Endothelial cell of umbilical vein (primary cell): ENCODE measurements at regions not wholly inside any gene's neighbourhood (a gene's known extent, or its start where the extent isn't known, plus 50 kb on each side); places are given as distances from the start of the nearest gene placed in this dataset.
"Not testable (repeated sequence)": the region's sequence is repeated elsewhere in the genome, so short reads cannot be mapped to it uniquely, and the experiment has no call there.

Experiments used
- BruUV-seq: library from RNA; stranded (reverse); fragments of 400-500 nt; replicated peaks from 2 replicates; lab custom pipeline; 2021; lab: Mats Ljungman, UMichigan
- CTCF ChIA-PET: fragments of 300-600, 350-600 bp; sonication (Branson Sonifier 250); formaldehyde crosslinking; loops from one replicate; lab custom pipeline; 2021; ENCODE audit warnings: antibody characterized with exemption, inconsistent platforms; lab: Charles Lee
- POLR2A ChIA-PET: fragments of 300-600, 350-600 bp; sonication (Branson Sonifier 250); formaldehyde crosslinking; loops from one replicate; lab custom pipeline; 2021; ENCODE audit warnings: antibody characterized with exemption, inconsistent platforms; lab: Charles Lee
- DNase-seq: peaks from one replicate; pipeline ENCODE4 v3.0.0-alpha.2; 2011; ENCODE audit warnings: low read depth, low spot score
- FAIRE-seq: peaks from 2 replicates; lab custom pipeline; 2011; peaks lifted over from hg19 to GRCh38; lab: Jason Lieb, UNC
- H2AFZ ChIP-seq: 2 replicates; pipeline ENCODE4 v1.6.0; 2012; ENCODE audit warnings: low read depth, low read length, control low read depth, inconsistent platforms
- H3K27ac ChIP-seq: 2 replicates; pipeline ENCODE4 v1.5.1; 2011; ENCODE audit warnings: low read depth, mild to moderate bottlenecking, control low read depth, low read length, moderate library complexity; ENCODE audit not compliant: insufficient read depth
- H3K27me3 ChIP-seq, 2 experiments: 2 replicates each; pipeline versions ENCODE4 v1.6.0 to v1.6.1; 2011; ENCODE audit warnings: low read length in 2 of 2, mixed read lengths in 1 of 2; ENCODE audit not compliant: control insufficient read depth in 2 of 2, insufficient read depth in 2 of 2
- H3K36me3 ChIP-seq, 2 experiments: 2 replicates in 1 of 2; 3 replicates in 1 of 2; pipeline ENCODE4 v1.5.1; 2011; ENCODE audit warnings: low read length in 2 of 2, mild to moderate bottlenecking in 1 of 2, moderate library complexity in 1 of 2; ENCODE audit not compliant: control insufficient read depth in 2 of 2, insufficient read depth in 2 of 2; ENCODE audit errors: extremely low read depth in 1 of 2
- H3K4me1 ChIP-seq: 3 replicates; pipeline ENCODE4 v1.5.1; 2011; ENCODE audit warnings: mild to moderate bottlenecking, low read length; ENCODE audit not compliant: control insufficient read depth, insufficient read depth; ENCODE audit errors: extremely low read depth
- H3K4me2 ChIP-seq: 2 replicates; pipeline ENCODE4 v1.6.1; 2011; ENCODE audit warnings: low read length, control low read depth, mixed read lengths; ENCODE audit not compliant: insufficient read depth
- H3K4me3 ChIP-seq, 3 experiments: fragments of 200-600 bp in 1 of 3; sonication (generic), shearing (Covaris generic) in 1 of 3; replicated peaks in 1 of 3; 2 replicates each; pipeline ENCODE4 v1.5.1; 2011 to 2016; ENCODE audit warnings: control low read depth in 3 of 3, low read length in 3 of 3, mild to moderate bottlenecking in 2 of 3, inconsistent platforms in 1 of 3, low read depth in 1 of 3, moderate library complexity in 1 of 3; ENCODE audit not compliant: insufficient read depth in 1 of 3
- H3K79me2 ChIP-seq: 2 replicates; pipeline ENCODE4 v1.6.0; 2012; ENCODE audit warnings: low read length, inconsistent platforms; ENCODE audit not compliant: control insufficient read depth, insufficient read depth
- H3K9ac ChIP-seq: replicated peaks from 2 replicates; pipeline ENCODE3; 2011; ENCODE audit warnings: low read length, control low read depth; ENCODE audit not compliant: insufficient read depth; ENCODE audit errors: extremely low read depth
- H3K9me1 ChIP-seq: replicated peaks from 3 replicates; pipeline ENCODE4 v1.6.0; 2011; ENCODE audit warnings: mild to moderate bottlenecking, low read length; ENCODE audit not compliant: control insufficient read depth, insufficient read depth; ENCODE audit errors: extremely low read depth
- H3K9me3 ChIP-seq: replicated peaks from 2 replicates; pipeline ENCODE4 v1.5.1; 2012; ENCODE audit warnings: low read length, inconsistent platforms; ENCODE audit not compliant: control insufficient read depth, insufficient read depth
- H4K20me1 ChIP-seq: replicated peaks from 2 replicates; pipeline ENCODE3; 2011; ENCODE audit warnings: mild to moderate bottlenecking, low read length; ENCODE audit not compliant: control insufficient read depth, insufficient read depth; ENCODE audit errors: extremely low read depth
- dilution Hi-C: fragments of 300-500 bp; cut with MboI; formaldehyde crosslinking; loops from one replicate; pipeline ENCODE4 v1.15.0; 2019; ENCODE audit warnings: low sequenced_read_pairs; ENCODE audit not compliant: extremely low pct_ligation_motif_present
- intact Hi-C: fragments of 100-400 bp; cut with micrococcal nuclease; formaldehyde crosslinking; loops from one replicate; pipeline ENCODE4 v1.10.0; 2022

DNA sequence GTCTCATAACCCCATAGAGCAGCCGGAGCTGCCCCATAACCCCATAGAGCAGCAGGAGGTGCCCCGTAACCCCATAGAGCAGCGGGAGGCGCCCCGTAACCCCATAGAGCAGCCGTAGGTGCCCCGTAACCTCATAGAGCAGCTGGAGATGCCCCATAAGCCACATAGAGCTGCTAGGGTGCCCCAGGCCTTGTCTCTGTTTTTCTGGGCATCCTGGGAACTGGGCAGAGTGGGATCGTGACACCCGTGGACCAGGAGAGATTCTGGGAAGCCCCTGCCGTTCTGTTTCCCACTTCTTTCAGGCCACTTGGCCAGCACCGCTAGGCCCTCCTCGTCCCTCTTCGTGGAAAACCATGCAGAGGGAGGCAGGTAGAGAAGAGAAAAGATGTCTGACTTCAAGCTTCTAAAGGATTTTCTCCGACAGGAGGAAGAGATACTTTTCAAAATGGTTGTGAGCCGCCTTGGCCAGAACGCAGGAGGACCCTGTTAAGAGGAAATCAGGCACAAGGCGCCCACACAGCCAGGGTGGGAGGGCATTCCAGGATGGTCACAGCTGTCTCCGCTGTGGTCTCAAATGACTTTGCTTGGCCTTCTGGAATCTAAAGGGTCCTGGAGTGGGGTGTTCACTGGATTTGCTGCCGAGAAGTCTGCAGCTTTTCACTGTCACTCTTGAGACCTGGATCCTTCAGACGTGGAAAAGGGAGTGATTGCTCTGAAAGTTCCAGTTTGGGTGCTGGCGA is 171.8 kb downstream of the NPIPB11 start:
- H3K9ac ChIP-seq, POLR2A ChIA-PET, CTCF ChIA-PET, BruUV-seq, DNase-seq, H3K27ac ChIP-seq, H3K4me2 ChIP-seq, H3K4me3 ChIP-seq, H3K36me3 ChIP-seq, H2AFZ ChIP-seq, H4K20me1 ChIP-seq, H3K79me2 ChIP-seq, FAIRE-seq, dilution Hi-C loops, H3K4me1 ChIP-seq, H3K9me3 ChIP-seq, H3K9me1 ChIP-seq, H3K27me3 ChIP-seq, intact Hi-C loops: not testable (repeated sequence)

DNA sequence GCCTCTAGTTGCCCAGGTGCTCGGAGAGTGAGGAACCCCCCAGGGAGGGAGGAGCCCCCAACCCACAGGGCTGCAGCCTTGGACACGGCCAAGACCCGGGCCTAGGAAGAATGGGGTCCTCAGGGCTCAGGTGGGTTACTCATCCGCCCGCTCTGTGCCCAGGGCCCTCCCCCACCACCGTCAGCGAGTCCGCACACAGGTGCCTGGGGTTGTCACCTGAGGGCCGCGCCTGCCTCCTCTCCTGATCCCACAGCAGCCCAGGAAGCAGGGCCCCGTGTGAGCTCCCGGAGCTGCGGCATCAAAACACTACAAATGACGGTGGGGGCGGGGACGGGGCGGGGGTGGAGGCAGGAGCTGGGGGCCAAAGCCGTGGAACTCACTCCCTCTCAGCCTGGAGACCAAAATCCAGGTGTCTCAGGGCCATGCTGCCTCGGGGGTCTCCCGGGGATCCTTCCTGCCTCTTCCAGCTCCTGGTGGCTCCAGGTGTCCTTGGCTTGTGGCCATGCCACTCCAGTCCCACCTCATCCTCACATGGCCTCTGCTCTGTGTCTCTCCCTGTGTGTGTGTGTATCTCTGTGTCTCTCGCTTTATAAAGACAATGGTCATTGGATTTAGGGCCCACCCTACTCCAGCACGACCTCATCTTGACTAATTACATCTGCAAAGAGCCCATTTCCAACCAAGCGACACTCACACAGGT is 172.7 kb downstream of the NPIPB11 start:
- BruUV-seq, FAIRE-seq, H3K4me1 ChIP-seq, CTCF ChIA-PET, dilution Hi-C loops, H3K4me3 ChIP-seq, H3K36me3 ChIP-seq, H3K9me1 ChIP-seq, DNase-seq, H2AFZ ChIP-seq, H3K9me3 ChIP-seq, intact Hi-C loops, H4K20me1 ChIP-seq, H3K9ac ChIP-seq, H3K79me2 ChIP-seq, POLR2A ChIA-PET, H3K27ac ChIP-seq, H3K4me2 ChIP-seq, H3K27me3 ChIP-seq: not testable (repeated sequence)
